DND-41 (cell line): ENCODE measurements at regions not wholly inside any gene's neighbourhood (a gene's known extent, or its start where the extent isn't known, plus 50 kb on each side); places are given as distances from the start of the nearest gene placed in this dataset.

ENCODE experiments used
- ATAC-seq: fragments of 200-7000 bp; cut with Tn5 transposase; 3 replicates; pipeline ENCODE4 v1.9.1; 2021; ENCODE audit warnings: low read depth; ENCODE audit not compliant: insufficient read depth
- DNase-seq: peaks from one replicate; pipeline ENCODE4 v3.0.0-alpha.2; 2020
- H2AFZ ChIP-seq: 2 replicates; pipeline ENCODE4 v1.6.0; 2012; ENCODE audit warnings: low read depth, low read length
- H3K27ac ChIP-seq: 2 replicates; pipeline ENCODE4 v1.5.1; 2012; ENCODE audit warnings: low read length, inconsistent platforms
- H3K27me3 ChIP-seq: fragments of 200-600 bp; sonication (generic); 2 replicates; pipeline ENCODE4 v1.6.0; 2012; ENCODE audit warnings: low read length, mild to moderate bottlenecking, inconsistent platforms; ENCODE audit not compliant: insufficient read depth, poor library complexity
- H3K36me3 ChIP-seq: 2 replicates; pipeline ENCODE4 v1.5.1; 2012; ENCODE audit warnings: low read length, inconsistent platforms; ENCODE audit not compliant: insufficient read depth
- H3K4me1 ChIP-seq: 2 replicates; pipeline ENCODE4 v1.5.1; 2012; ENCODE audit warnings: mild to moderate bottlenecking, low read length; ENCODE audit not compliant: insufficient read depth
- H3K4me2 ChIP-seq: 2 replicates; pipeline ENCODE4 v1.6.0; 2012; ENCODE audit warnings: mild to moderate bottlenecking, moderate library complexity, low read length, inconsistent platforms; ENCODE audit not compliant: insufficient read depth
- H3K4me3 ChIP-seq, 2 experiments: fragments of 200-600 bp in 1 of 2; shearing (Covaris generic) in 1 of 2; 2 replicates each; pipeline ENCODE4 v1.5.1; 2012 to 2016; ENCODE audit warnings: inconsistent platforms in 2 of 2, low read length in 2 of 2, mild to moderate bottlenecking in 2 of 2, low read depth in 1 of 2, moderate library complexity in 1 of 2
- H3K79me2 ChIP-seq: 2 replicates; pipeline ENCODE4 v1.6.0; 2012; ENCODE audit warnings: low read length, inconsistent platforms; ENCODE audit not compliant: insufficient read depth
- H3K9ac ChIP-seq: 2 replicates; pipeline ENCODE4 v1.6.0; 2012; ENCODE audit warnings: low read depth, mild to moderate bottlenecking, inconsistent platforms, low read length, moderate library complexity
- H3K9me3 ChIP-seq: 2 replicates; pipeline ENCODE4 v1.5.1; 2012; ENCODE audit warnings: low read length, moderate library complexity, mild to moderate bottlenecking, inconsistent platforms; ENCODE audit not compliant: insufficient read depth, severe bottlenecking
- H4K20me1 ChIP-seq: 2 replicates; pipeline ENCODE4 v1.6.0; 2012; ENCODE audit warnings: low read length; ENCODE audit not compliant: insufficient read depth
- EZH2 ChIP-seq: IDR thresholded peaks from 3 replicates; pipeline ENCODE4 v1.6.1; 2012; ENCODE audit warnings: borderline replicate concordance, low read depth, mild to moderate bottlenecking, moderate library complexity, low read length, inconsistent platforms; ENCODE audit not compliant: severe bottlenecking
- TF ChIP-seq, protein P1 (sequence below): IDR thresholded peaks from 2 replicates; pipeline ENCODE4 v1.5.1; 2012; ENCODE audit warnings: borderline replicate concordance, low read length, moderate library complexity, mild to moderate bottlenecking; ENCODE audit not compliant: poor library complexity, severe bottlenecking; ENCODE audit errors: extremely low read depth

- ATAC-seq: no peak
- no peaks in the 10 kb centered on the region for H3K9me3 ChIP-seq
Observed at GRCh38 chr11:115080923-115081680, 402.8 kb downstream of the NXPE2 start.

GRCh38 chr11:115081972-115082371 lies 403.6 kb downstream of the NXPE2 start:
- ATAC-seq: no peak
- TF ChIP-seq, protein P1, sequence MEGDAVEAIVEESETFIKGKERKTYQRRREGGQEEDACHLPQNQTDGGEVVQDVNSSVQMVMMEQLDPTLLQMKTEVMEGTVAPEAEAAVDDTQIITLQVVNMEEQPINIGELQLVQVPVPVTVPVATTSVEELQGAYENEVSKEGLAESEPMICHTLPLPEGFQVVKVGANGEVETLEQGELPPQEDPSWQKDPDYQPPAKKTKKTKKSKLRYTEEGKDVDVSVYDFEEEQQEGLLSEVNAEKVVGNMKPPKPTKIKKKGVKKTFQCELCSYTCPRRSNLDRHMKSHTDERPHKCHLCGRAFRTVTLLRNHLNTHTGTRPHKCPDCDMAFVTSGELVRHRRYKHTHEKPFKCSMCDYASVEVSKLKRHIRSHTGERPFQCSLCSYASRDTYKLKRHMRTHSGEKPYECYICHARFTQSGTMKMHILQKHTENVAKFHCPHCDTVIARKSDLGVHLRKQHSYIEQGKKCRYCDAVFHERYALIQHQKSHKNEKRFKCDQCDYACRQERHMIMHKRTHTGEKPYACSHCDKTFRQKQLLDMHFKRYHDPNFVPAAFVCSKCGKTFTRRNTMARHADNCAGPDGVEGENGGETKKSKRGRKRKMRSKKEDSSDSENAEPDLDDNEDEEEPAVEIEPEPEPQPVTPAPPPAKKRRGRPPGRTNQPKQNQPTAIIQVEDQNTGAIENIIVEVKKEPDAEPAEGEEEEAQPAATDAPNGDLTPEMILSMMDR: no peak
- no peak for TF ChIP-seq EZH2
- H3K9me3 ChIP-seq: no peaks in the 10 kb centered on the region
- no peak overlapping the region for H3K27ac ChIP-seq
- no peak overlapping the region for H3K4me2 ChIP-seq
- no peaks in the 10 kb centered on the region for H3K36me3 ChIP-seq
- H3K4me3 ChIP-seq: no peak overlapping the region
- no peaks in the 10 kb centered on the region for H4K20me1 ChIP-seq
- no peak overlapping the region for H3K9ac ChIP-seq
- no peaks in the 10 kb centered on the region for H3K4me1 ChIP-seq
- H2AFZ ChIP-seq: no peak overlapping the region
- H3K27me3 ChIP-seq: no peaks in the 10 kb centered on the region
- H3K79me2 ChIP-seq: no peaks in the 10 kb centered on the region
- DNase-seq: no peak

More at GRCh38 chr11:115080923-115081680, 402.8 kb downstream of the NXPE2 start:
- no peak for DNase-seq
- no peak overlapping the region for H3K4me2 ChIP-seq
- no peak overlapping the region for H3K9ac ChIP-seq
- H3K79me2 ChIP-seq: no peaks in the 10 kb centered on the region
- no peak overlapping the region for H3K27ac ChIP-seq
- H3K27me3 ChIP-seq: no peaks in the 10 kb centered on the region
- no peak overlapping the region for H2AFZ ChIP-seq
- H3K4me1 ChIP-seq: no peaks in the 10 kb centered on the region
- H4K20me1 ChIP-seq: no peaks in the 10 kb centered on the region
- TF ChIP-seq, protein P1: no peak
- TF ChIP-seq EZH2: no peak
- H3K4me3 ChIP-seq: no peak overlapping the region
- H3K36me3 ChIP-seq: no peaks in the 10 kb centered on the region

GRCh38 chr11:115083144-115083806 lies 404.9 kb downstream of the NXPE2 start:
- no peaks in the 10 kb centered on the region for H3K79me2 ChIP-seq
- H3K36me3 ChIP-seq: no peaks in the 10 kb centered on the region
- DNase-seq (no peak), ATAC-seq (no peak)
- H3K4me3 ChIP-seq: no peak overlapping the region
- no peak overlapping the region for H3K4me2 ChIP-seq
- H3K4me1 ChIP-seq: no peaks in the 10 kb centered on the region
- TF ChIP-seq EZH2: no peak
- TF ChIP-seq, protein P1: no peak
- H3K9ac ChIP-seq: no peak overlapping the region
- no peaks in the 10 kb centered on the region for H3K9me3 ChIP-seq
- H4K20me1 ChIP-seq: no peaks in the 10 kb centered on the region
- no peaks in the 10 kb centered on the region for H3K27me3 ChIP-seq
- no peak overlapping the region for H2AFZ ChIP-seq
- no peak overlapping the region for H3K27ac ChIP-seq
